CD4-positive, CD25-positive, alpha-beta regulatory T cell (primary cell): ENCODE measurements at regions not wholly inside any gene's neighbourhood (a gene's known extent, or its start where the extent isn't known, plus 50 kb on each side); places are given as distances from the start of the nearest gene placed in this dataset.

ENCODE experiments used
- ATAC-seq, 2 donors: fragments of 150-1000 bp; cut with Tn5 transposase; one replicate each; pipeline ENCODE4 v1.10.0; 2021; ENCODE audit warnings: low read depth in 2 of 2, moderate number of reproducible peaks in 2 of 2, moderate library complexity in 1 of 2
- DNase-seq, 3 donors: peaks; one replicate each; pipeline versions ENCODE4 v3.0.0 to v3.0.0-alpha.2; 2012 to 2022; ENCODE audit warnings: mixed read lengths in 1 of 3
- H3K27ac ChIP-seq: one replicate; pipeline ENCODE4 v1.7.0; 2013; ENCODE audit warnings: mild to moderate bottlenecking, low read length; ENCODE audit not compliant: insufficient read depth, poor library complexity, severe bottlenecking
- H3K27me3 ChIP-seq: one replicate; pipeline ENCODE4 v1.7.0; 2013; ENCODE audit warnings: low read length; ENCODE audit not compliant: control insufficient read depth, insufficient read depth
- H3K36me3 ChIP-seq: one replicate; pipeline ENCODE4 v1.7.0; 2013; ENCODE audit warnings: mild to moderate bottlenecking, low read length, moderate library complexity; ENCODE audit not compliant: control insufficient read depth, insufficient read depth
- H3K4me1 ChIP-seq: 2 replicates; pipeline ENCODE4 v1.7.0; 2013; ENCODE audit warnings: mild to moderate bottlenecking, low read length; ENCODE audit not compliant: insufficient read depth, control insufficient read depth, poor library complexity, severe bottlenecking
- H3K4me3 ChIP-seq: one replicate; pipeline ENCODE4 v1.7.0; 2013; ENCODE audit warnings: low read depth, mild to moderate bottlenecking, low read length, moderate library complexity
- H3K9me3 ChIP-seq, 2 experiments: 1 replicate in 1 of 2; 2 replicates in 1 of 2; pipeline ENCODE4 v1.7.0; 2013; ENCODE audit warnings: low read length in 2 of 2, mild to moderate bottlenecking in 1 of 2, moderate library complexity in 1 of 2; ENCODE audit not compliant: control insufficient read depth in 2 of 2
- H3K27ac Mint-ChIP-seq, 3 donors: one replicate each; pipeline ENCODE4 v1.8.0; 2020 to 2022; ENCODE audit warnings: mild to moderate bottlenecking in 3 of 3, mixed read lengths in 3 of 3, moderate library complexity in 2 of 3
- H3K27me3 Mint-ChIP-seq: one replicate; pipeline ENCODE4 v1.8.0; 2022; ENCODE audit warnings: mild to moderate bottlenecking, mixed read lengths
- H3K36me3 Mint-ChIP-seq: one replicate; pipeline ENCODE4 v1.8.0; 2020; ENCODE audit warnings: mixed read lengths
- H3K4me1 Mint-ChIP-seq, 4 donors: one replicate each; pipeline ENCODE4 v1.8.0; 2020 to 2022; ENCODE audit warnings: mixed read lengths in 4 of 4, mild to moderate bottlenecking in 1 of 4
- H3K4me3 Mint-ChIP-seq, 4 donors: one replicate each; pipeline ENCODE4 v1.8.0; 2020 to 2022; ENCODE audit warnings: mild to moderate bottlenecking in 4 of 4, mixed read lengths in 4 of 4, moderate library complexity in 3 of 4
- H3K9me3 Mint-ChIP-seq, 7 donors: one replicate each; pipeline ENCODE4 v1.8.0; 2020 to 2022; ENCODE audit warnings: mixed read lengths in 7 of 7, mild to moderate bottlenecking in 3 of 7, moderate library complexity in 2 of 7

DNA sequence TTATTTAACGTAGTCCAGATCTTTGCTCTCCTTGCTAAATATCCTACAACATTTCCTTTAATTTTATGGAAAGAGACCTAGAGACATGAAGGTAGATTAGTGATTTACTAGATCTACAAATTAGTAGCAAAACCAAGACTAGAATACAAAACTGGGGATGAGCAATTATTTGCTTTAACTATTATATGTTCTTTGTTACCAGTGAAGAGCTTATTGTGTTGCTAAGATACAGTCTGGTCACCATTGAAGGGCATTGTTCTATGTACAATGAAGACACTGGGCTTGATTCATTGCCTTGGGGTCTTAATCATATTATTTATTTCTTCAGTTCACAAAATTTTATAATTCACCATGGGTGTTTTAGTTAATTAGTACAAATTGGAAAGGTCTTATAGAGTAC, 88.3 kb downstream of the S1PR1 start:
- peaks cover 49% of the 10 kb centered on the region for H3K27me3 Mint-ChIP-seq
- peaks cover 0 to 1% (median 0%) of the 10 kb centered on the region in 7 donors for H3K9me3 Mint-ChIP-seq
- no peaks in the 10 kb centered on the region for H3K4me1 Mint-ChIP-seq
- H3K27ac ChIP-seq = no peak overlapping the region
- DNase-seq = no peak
- ATAC-seq = no peak
- H3K36me3 Mint-ChIP-seq = no peaks in the 10 kb centered on the region
- H3K27me3 ChIP-seq = peaks cover 17% of the 10 kb centered on the region
- H3K36me3 ChIP-seq = no peaks in the 10 kb centered on the region
- no peak overlapping the region for H3K27ac Mint-ChIP-seq
- no peaks in the 10 kb centered on the region for H3K4me1 ChIP-seq
- no peak overlapping the region for H3K4me3 Mint-ChIP-seq
- H3K9me3 ChIP-seq = no peaks in the 10 kb centered on the region
- H3K4me3 ChIP-seq = no peak overlapping the region

DNA sequence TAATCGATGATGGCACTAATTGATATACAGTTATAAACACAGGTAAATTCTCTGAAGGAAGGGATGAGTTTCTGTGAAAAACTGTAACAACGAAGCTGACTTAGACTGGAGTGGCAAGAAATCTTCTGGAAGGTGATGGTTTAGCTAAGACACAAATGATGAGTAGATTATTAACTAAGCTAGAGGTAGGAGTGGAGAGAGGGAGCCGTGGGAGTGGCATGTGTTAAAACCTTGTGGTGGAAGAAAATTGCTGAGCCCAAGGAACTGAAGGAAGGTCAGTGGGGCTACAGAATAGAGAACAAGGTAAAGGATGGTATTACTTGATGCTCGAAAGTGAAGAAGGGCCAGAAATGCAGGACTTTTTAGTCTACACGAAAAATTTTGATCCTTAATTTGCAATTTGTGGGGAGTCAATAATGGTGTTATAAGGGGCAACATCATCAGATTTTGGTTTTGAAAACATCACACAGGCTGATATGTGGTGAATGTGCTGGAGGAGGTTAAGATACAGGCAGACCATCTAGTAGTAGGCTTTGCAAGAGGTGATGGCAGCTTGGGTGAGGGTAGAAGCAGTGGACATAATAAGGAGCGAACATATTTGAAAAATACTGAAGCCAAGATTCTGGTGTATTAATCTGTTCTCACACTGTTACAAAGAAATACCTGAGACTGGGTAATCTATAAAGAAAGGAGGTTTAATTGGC, 93.8 kb downstream of the S1PR1 start:
- Mint-ChIP-seq H3K9me3 (peaks cover 0 to 3% (median 0%) of the 10 kb centered on the region in 7 donors), H3K4me3 (no peak overlapping the region), H3K36me3 (peaks cover 3% of the 10 kb centered on the region), H3K27ac (no peak overlapping the region), H3K27me3 (peaks cover 23% of the 10 kb centered on the region), H3K4me1 (no peaks in the 10 kb centered on the region)
- Histone ChIP-seq H3K36me3 (no peaks in the 10 kb centered on the region), H3K4me1 (no peaks in the 10 kb centered on the region), H3K27me3 (peaks cover 9% of the 10 kb centered on the region), H3K4me3 (no peak overlapping the region), H3K27ac (no peak overlapping the region), H3K9me3 (no peaks in the 10 kb centered on the region)
- no peak for DNase-seq
- ATAC-seq = no peak

GRCh38 chr1:101331794-101332193, 95.0 kb downstream of the S1PR1 start:
- no peak overlapping the region for H3K4me3 Mint-ChIP-seq
- peak overlapping the region in 1 of 3 donors; percentile 9 for H3K27ac Mint-ChIP-seq
- peaks cover 19% of the 10 kb centered on the region for H3K27me3 Mint-ChIP-seq

GRCh38 chr1:101332633-101333032, 95.8 kb downstream of the S1PR1 start:
- no peak for DNase-seq
- H3K36me3 Mint-ChIP-seq = peaks cover 3% of the 10 kb centered on the region
- H3K4me1 Mint-ChIP-seq = no peaks in the 10 kb centered on the region
- no peak overlapping the region for H3K4me3 Mint-ChIP-seq
- H3K9me3 Mint-ChIP-seq = peaks cover 0 to 3% (median 0%) of the 10 kb centered on the region in 7 donors
- Histone ChIP-seq H3K4me1 (no peaks in the 10 kb centered on the region), H3K27ac (no peak overlapping the region), H3K9me3 (no peaks in the 10 kb centered on the region), H3K27me3 (peaks cover 13% of the 10 kb centered on the region), H3K4me3 (no peak overlapping the region), H3K36me3 (no peaks in the 10 kb centered on the region)
- peaks cover 24% of the 10 kb centered on the region for H3K27me3 Mint-ChIP-seq
- no peak overlapping the region for H3K27ac Mint-ChIP-seq
- no peak for ATAC-seq

More at GRCh38 chr1:101331794-101332193, 95.0 kb downstream of the S1PR1 start:
- Mint-ChIP-seq H3K4me1 (no peaks in the 10 kb centered on the region), H3K36me3 (peaks cover 3% of the 10 kb centered on the region), H3K9me3 (peaks cover 0 to 3% (median 0%) of the 10 kb centered on the region in 7 donors)
- Histone ChIP-seq H3K4me1 (no peaks in the 10 kb centered on the region), H3K9me3 (no peaks in the 10 kb centered on the region), H3K27me3 (peaks cover 9% of the 10 kb centered on the region), H3K27ac (no peak overlapping the region), H3K36me3 (no peaks in the 10 kb centered on the region), H3K4me3 (no peak overlapping the region)
- DNase-seq = no peak
- no peak for ATAC-seq

GRCh38 chr1:101333186-101333585, 96.4 kb downstream of the S1PR1 start:
- H3K27ac ChIP-seq = no peak overlapping the region
- no peak for ATAC-seq
- H3K4me1 Mint-ChIP-seq = no peaks in the 10 kb centered on the region
- H3K36me3 Mint-ChIP-seq = peaks cover 3% of the 10 kb centered on the region
- no peaks in the 10 kb centered on the region for H3K4me1 ChIP-seq
- no peak overlapping the region for H3K4me3 Mint-ChIP-seq
- H3K9me3 ChIP-seq = no peaks in the 10 kb centered on the region
- peaks cover 13% of the 10 kb centered on the region for H3K27me3 ChIP-seq
- no peak for DNase-seq
- H3K36me3 ChIP-seq = no peaks in the 10 kb centered on the region
- peaks cover 0 to 3% (median 0%) of the 10 kb centered on the region in 7 donors for H3K9me3 Mint-ChIP-seq
- no peak overlapping the region for H3K27ac Mint-ChIP-seq
- no peak overlapping the region for H3K4me3 ChIP-seq
- peaks cover 20% of the 10 kb centered on the region for H3K27me3 Mint-ChIP-seq

GRCh38 chr1:101337968-101338367, 101.1 kb downstream of the S1PR1 start:
- no peaks in the 10 kb centered on the region for H3K4me1 ChIP-seq
- ATAC-seq = no peak
- H3K27ac ChIP-seq = no peak overlapping the region
- H3K9me3 Mint-ChIP-seq = peaks cover 0 to 9% (median 3%) of the 10 kb centered on the region in 7 donors
- no peak overlapping the region for H3K4me3 ChIP-seq
- DNase-seq = no peak
- H3K27me3 Mint-ChIP-seq = peaks cover 37% of the 10 kb centered on the region
- no peaks in the 10 kb centered on the region for H3K4me1 Mint-ChIP-seq
- no peak overlapping the region for H3K27ac Mint-ChIP-seq
- peaks cover 13% of the 10 kb centered on the region for H3K27me3 ChIP-seq
- no peaks in the 10 kb centered on the region for H3K9me3 ChIP-seq
- H3K36me3 Mint-ChIP-seq = no peaks in the 10 kb centered on the region
- H3K4me3 Mint-ChIP-seq = no peak overlapping the region
- no peaks in the 10 kb centered on the region for H3K36me3 ChIP-seq

DNA sequence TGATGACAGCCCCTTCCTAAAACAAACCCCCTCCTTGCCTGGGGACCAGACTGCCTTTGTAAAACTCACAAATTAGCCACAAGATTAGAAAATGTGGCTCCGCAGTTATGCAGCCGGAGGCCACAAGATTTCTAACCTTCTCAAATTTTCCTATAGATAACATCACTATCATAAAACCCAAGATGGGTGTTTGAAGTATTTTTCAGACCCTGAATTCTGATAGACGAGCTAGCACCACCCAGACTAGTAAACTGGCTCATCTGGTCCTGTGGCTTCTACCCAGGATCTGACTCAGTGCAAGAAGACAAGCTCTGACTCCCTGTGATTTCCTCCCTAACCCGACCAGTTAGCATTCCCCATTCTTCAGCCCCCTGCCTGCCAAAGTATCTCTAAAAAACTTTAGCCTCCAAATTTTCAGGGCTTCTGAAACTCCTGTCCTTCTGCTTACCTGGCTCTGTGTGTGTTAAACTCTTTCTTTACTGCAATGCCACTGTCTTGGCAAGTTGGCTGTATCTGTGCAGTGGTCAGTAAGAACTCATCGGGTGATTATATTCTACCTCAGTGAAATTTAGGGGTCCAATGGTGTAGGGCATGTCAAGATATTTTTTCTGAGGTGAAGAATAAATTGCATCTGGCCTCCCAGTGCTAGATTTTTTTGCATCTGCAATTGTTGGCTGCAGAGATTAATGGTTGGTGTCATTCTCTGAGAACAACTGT, 102.1 kb downstream of the S1PR1 start:
- H3K36me3 ChIP-seq = no peaks in the 10 kb centered on the region
- H3K4me3 ChIP-seq = no peak overlapping the region
- no peak overlapping the region for H3K27ac ChIP-seq
- Mint-ChIP-seq H3K9me3 (peaks cover 0 to 14% (median 6%) of the 10 kb centered on the region in 7 donors), H3K36me3 (no peaks in the 10 kb centered on the region), H3K4me3 (no peak overlapping the region), H3K4me1 (no peaks in the 10 kb centered on the region), H3K27ac (no peak overlapping the region), H3K27me3 (peaks cover 42% of the 10 kb centered on the region)
- peaks cover 10% of the 10 kb centered on the region for H3K27me3 ChIP-seq
- DNase-seq (no peak), ATAC-seq (peak in 1 of 2 donors; percentile 25)
- H3K4me1 ChIP-seq = no peaks in the 10 kb centered on the region
- no peaks in the 10 kb centered on the region for H3K9me3 ChIP-seq
